TTC549 (cell line): ENCODE measurements at regions not wholly inside any gene's neighbourhood (a gene's known extent, or its start where the extent isn't known, plus 50 kb on each side); places are given as distances from the start of the nearest gene placed in this dataset.

ENCODE experiments used
- FAIRE-seq: peaks from 2 replicates; lab custom pipeline; 2012; peaks lifted over from hg19 to GRCh38; lab: Jason Lieb, UNC

GRCh38 chr5:4079831-4080230 lies 484.2 kb downstream of the IRX1 start:
- FAIRE-seq = no peak

DNA sequence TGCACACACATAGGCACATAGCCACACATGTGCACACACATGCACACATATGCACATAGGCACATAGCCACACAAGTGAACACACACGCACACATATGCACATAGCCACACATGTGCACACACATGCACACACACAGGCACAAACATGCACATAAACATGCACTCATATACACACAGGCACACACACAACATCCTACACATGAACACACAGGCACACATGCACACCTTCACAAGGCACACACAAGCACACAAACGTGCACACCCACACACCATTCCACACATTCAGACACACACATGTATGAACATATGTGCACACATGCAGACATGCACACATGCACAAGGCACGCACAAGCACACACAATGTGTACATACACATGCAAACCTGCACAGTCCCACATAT lies 484.7 kb downstream of the IRX1 start:
- no peak for FAIRE-seq

DNA sequence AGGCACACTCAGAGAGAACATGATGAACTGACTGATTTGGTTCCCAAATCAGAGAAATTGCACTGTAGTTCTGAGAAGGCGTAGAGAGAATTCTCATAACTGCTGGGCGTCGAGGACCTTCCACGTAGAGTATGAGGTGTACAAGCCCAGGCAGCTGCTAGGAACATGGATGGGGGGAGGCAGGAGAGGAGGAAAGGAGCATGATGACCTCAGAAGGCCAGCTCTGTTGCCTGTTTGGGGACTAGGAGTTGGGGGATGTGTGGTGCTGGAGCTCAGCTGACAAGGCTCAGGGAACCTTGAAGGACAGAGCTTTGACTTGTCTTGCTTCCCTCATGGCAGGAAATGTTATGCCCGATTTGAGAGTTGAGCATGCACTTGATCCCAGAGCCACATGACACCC lies 485.4 kb downstream of the IRX1 start:
- no peak for FAIRE-seq

- no peak for FAIRE-seq
These were observed 485.8 kb downstream of the IRX1 start for GRCh38 chr5:4081466-4081865.

- FAIRE-seq = no peak
These were observed 487.4 kb downstream of the IRX1 start for GRCh38 chr5:4082966-4083564.

DNA sequence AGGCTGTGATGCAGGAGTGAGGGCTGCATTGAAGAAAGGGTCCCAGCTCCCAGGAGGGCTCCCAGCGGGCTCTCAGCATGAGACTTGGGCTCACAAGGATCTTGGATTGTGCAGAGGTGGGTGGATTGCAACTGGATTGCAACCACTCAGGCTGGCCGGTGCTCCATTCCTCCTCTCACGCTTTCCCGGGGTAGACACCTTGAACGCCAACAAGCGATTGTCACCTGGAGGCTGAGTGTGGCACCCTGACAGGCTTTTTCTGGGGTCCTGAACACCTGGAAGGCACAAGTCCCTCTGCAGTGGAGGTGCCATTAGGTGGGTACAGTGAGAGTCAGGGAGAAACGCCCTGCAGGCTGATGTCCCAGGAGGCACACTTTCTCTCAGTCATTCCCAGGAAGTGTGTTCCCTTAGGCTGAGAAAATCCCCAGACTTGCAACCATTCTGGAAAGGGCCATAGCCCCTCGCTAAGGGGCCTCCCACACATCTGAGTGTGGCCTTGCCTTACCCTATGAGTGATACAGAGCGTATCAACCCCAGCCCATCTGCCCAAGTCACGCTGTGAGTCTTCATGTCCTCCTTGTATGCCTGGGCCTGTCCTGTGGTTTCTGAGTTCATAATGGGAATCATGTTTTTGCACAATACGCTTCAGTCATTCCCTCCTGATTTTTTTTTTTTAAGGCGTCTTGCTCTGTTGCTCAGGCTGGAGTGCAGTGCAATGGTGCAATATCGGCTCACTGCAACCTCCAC lies 488.1 kb downstream of the IRX1 start:
- FAIRE-seq = no peak

DNA sequence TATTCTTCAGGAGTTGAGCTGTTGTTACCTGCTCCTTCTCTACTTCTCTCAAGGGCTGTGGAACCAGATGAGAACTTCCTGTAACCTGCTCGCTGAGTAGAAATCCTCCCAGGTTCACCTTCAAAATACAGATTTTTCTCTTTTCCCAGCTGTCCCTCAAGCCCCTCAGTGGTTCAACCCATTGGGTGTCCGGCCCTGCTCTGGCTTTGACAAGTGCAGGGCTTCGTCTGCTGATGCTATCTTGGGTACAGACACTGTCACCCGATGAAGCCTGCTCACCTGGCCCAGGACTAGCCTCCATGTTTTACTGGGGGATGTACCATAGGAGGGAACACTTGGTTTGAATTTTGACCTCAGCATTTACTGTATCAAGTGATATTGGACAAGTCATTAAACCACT lies 490.4 kb downstream of the IRX1 start:
- FAIRE-seq = no peak

GRCh38 chr5:4087110-4087509 lies 491.5 kb downstream of the IRX1 start:
- FAIRE-seq = no peak

DNA sequence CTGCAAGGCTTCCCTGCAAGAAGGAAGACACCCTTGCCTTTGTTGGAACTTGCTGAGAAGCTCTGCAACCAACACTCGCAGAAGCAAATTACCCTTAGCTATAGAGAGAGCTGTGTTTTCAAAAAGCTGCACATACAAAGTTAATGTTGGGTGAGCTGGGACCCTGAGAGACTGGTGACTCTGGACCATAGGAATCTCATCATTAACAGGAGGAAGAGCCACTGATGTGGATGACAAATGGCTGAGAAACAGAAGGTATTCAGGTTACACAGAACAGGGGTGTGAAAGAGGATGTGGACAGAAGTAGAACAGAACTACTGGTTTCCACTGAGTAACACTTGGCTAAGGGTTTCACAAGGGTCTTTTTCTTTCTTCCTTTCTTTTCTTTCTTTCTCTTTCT lies 493.5 kb downstream of the IRX1 start:
- FAIRE-seq = no peak

- no peak for FAIRE-seq
These were observed 497.6 kb downstream of the IRX1 start for GRCh38 chr5:4093236-4093635.

GRCh38 chr5:4093970-4094369 lies 498.3 kb downstream of the IRX1 start:
- FAIRE-seq = no peak

DNA sequence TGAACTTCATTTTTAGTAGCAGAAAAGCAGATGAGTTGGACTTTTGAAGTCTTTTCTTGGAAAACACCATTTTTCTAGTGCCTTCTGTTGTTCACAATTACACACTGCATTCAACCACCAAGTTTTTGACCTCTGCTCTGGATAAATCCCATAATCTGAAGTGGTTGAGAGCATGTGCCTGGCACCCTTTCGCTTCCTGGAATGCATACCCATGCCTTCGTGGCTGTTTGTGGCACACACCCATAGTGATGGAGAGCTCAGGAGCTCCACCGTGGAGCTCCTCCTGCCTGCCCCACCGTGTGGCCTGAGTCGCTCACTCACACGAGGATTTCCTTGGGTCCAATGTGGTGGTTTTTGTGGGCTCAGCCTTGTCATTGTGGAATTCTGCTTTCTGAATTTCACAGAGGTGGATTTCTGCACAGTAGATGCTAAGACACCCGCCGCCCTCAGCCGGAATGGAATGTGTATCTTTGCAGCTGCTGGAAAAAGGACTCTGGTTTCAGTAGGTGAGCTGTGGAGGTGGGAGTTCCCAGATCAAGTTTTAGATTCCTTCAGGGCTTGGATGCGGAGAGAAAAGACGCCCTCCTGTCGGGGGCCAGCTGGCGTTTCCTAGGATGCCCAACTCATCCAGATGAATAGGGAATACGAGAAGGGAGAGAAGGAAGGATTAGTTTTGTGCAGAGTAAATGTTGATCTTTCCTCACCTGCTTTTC lies 500.4 kb downstream of the IRX1 start:
- FAIRE-seq = no peak

DNA sequence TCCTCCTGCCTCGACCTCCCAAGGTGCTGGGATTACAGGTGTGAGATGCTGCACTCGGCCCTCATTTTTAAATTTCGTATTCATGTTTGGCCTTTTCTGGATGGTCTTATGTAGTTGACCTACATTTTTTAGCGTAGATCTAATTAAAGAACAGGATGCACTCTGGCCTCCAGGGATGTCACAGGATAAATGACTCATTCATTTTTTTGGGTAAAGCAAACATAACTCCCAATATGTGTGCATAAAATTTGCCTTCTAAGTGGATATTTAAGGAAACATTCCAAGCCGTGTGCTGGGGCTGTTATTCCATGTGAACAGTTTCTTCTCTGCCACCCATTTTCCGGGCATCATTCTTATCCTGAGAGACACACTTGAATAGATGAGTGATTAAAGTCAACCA lies 501.6 kb downstream of the IRX1 start:
- no peak for FAIRE-seq

- no peak for FAIRE-seq
These were observed 502.6 kb downstream of the IRX1 start for GRCh38 chr5:4098226-4098625.

GRCh38 chr5:4099386-4099785 lies 503.8 kb downstream of the IRX1 start:
- FAIRE-seq = no peak

- FAIRE-seq = no peak
These were observed 505.1 kb downstream of the IRX1 start for GRCh38 chr5:4100739-4101138.

- no peak for FAIRE-seq
These were observed 505.6 kb downstream of the IRX1 start for GRCh38 chr5:4101189-4101588.

DNA sequence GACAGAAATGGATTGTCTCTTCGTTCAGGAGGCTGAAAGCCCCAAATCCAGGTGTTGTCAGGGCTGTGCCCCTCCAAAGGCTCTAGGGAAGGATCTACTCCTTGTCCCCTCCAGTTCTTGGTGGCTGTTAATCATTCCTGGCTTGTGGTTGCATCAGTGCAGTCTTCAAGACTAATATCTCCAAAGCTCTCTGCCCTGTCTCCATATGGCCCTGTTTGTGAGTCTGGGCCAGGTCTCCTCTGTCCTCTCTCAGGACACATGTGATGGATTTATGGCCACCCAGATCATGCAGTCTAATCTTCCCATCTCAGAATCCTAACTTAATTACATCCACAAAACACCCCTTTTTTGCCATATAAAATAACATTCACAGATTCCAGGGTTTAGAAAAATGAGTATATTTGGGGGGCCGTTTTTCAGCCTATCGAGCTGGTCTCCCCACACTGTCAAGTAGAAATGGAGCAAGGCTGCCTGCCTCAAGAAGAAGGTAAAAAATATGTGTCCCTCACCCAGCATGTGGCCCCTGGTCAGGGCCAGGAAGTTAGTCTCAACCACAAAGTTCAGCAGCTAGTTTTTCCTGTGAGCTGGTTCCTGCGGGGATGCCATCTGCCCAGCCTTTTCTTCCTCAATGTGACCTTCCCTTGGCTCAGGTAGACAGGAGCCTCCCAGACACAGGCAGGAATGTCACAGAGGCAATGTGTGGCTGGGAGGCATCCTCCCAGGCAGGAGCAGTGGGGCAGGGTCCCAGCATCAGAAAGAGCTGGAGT lies 509.4 kb downstream of the IRX1 start:
- no peak for FAIRE-seq

GRCh38 chr5:4108690-4109089 lies 513.1 kb downstream of the IRX1 start:
- FAIRE-seq = no peak

DNA sequence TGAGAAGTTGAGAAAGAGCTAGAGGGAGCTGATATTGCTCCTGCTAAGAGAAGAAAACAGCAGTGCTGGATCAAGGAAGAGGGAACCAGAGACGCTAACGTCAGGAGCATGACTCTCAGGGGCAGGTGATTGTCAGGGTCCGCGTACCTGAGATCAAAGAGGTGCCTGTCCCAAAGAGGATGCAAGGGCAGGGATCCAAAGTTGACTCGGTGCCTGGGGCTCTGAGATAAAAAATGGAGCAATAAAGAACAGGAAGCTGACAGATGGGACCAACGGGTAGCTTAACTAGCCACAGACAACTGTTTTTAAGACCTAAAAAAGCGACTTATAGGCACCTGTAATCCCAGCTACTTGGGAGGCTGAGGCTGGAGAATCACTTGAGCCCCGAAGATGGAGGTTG lies 517.8 kb downstream of the IRX1 start:
- FAIRE-seq = no peak

GRCh38 chr5:4113905-4114304 lies 518.3 kb downstream of the IRX1 start:
- FAIRE-seq = no peak

DNA sequence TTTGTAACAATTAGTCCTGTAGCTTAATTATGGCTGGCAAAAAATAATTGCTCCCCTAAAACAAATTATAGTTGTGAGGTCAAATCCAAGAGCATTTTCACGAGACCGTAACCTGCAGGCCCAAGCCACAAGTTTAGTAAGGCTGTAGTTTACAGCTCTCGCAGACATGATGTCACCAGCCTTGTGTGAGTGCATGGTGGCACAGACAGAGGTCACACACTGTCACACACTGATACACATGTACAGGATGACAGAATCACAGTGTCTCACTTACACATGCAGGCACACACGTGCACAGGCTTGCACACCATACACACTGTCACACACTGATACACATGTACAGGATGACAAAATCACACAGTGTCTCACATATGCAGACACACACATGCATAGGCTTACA lies 518.8 kb downstream of the IRX1 start:
- FAIRE-seq = no peak

DNA sequence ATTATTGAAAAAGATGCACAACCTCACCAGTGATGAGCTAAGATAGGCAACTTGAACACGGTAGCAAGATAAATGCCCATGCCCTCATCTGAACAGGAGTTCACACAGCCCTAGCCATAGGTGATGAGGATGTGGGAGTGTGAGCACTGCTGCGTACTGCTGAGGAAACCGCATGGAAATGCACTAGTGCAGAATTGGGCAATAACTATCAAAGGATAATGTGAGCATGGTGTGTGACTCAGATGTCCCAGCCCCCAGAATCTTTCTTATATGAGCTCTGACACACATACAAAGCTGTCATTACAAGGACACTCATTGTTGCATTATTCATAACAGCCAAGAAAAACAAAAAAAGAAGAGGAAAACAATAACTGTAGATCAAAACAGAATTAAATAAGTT lies 521.2 kb downstream of the IRX1 start:
- FAIRE-seq = no peak
